ENCODE measurements at regions not wholly inside any gene's neighbourhood (a gene's known extent, or its start where the extent isn't known, plus 50 kb on each side); places are given as distances from the start of the nearest gene placed in this dataset.
A peak's percentile ranks its signal among the peaks of the same experiment; 100 is the strongest.

GRCh38 chr2:176784633-176785200 is 427.9 kb upstream of the HNRNPA3 start:
- Histone ChIP-seq H3K4me1 (peaks cover 0 to 8% of the 10 kb centered on the region in 2 donors), H3K27me3 (no peaks in the 10 kb centered on the region), H3K9me3 (no peaks in the 10 kb centered on the region), H3K4me3 (no peak overlapping the region), H3K36me3 (no peaks in the 10 kb centered on the region), H3K27ac (no peak overlapping the region)
- no peak for TF ChIP-seq POLR2A (IDR thresholded peaks at IDR 0.05)
- no peak for TF ChIP-seq CTCF (IDR thresholded peaks at IDR 0.05 in 4 of 5, conservative IDR thresholded peaks at IDR 0.05 in 1 of 5)
- DNase-seq: no peak
- peak in 1 of 2 donors; percentile 93 for ATAC-seq
- intact Hi-C loops (cut with DNase I; ENCODE audit: low total_unique reads) (no loop called here), in situ Hi-C loops (cut with MboI; ENCODE audit: low sequenced_read_pairs in 4 of 4) (no loop called here)

GRCh38 chr2:176789751-176790150 is 422.8 kb upstream of the HNRNPA3 start:
- ATAC-seq: no peak
- intact Hi-C loops (cut with DNase I; ENCODE audit: low total_unique reads): no loop called here
- in situ Hi-C loops (cut with MboI; ENCODE audit: low sequenced_read_pairs in 4 of 4): no loop called here

DNA sequence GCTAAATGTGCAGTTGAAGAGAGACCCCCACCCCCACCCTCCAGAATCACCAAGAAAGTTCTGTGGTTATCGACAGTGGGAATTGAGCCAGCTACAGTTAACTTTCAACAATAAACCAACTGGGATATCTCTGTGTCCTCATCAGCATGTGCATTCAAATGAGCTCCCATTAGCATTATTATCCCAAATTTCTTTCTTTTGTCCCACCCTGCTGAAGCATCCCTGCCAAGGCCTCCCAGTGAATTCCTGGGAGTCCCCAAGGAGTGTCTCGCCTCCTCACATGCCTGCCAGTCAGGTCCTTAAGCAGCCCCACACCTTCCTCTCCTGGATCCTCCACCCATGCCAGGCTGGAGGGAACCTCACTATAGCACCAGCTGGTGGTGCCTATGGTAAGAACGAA is 422.1 kb upstream of the HNRNPA3 start:
- Histone ChIP-seq H3K4me1 (peaks cover 0 to 5% of the 10 kb centered on the region in 2 donors), H3K27me3 (no peaks in the 10 kb centered on the region), H3K36me3 (no peaks in the 10 kb centered on the region), H3K4me3 (no peak overlapping the region), H3K9me3 (no peaks in the 10 kb centered on the region), H3K27ac (no peak overlapping the region)
- no peak for DNase-seq
- no peak for TF ChIP-seq CTCF (IDR thresholded peaks at IDR 0.05 in 4 of 5, conservative IDR thresholded peaks at IDR 0.05 in 1 of 5)
- no peak for TF ChIP-seq POLR2A (IDR thresholded peaks at IDR 0.05)
- ATAC-seq: no peak
- intact Hi-C loops (cut with DNase I; ENCODE audit: low total_unique reads) (no loop called here), in situ Hi-C loops (cut with MboI; ENCODE audit: low sequenced_read_pairs in 4 of 4) (no loop called here)

More at GRCh38 chr2:176789751-176790150, 422.8 kb upstream of the HNRNPA3 start:
- DNase-seq: no peak
- no peak overlapping the region for H3K27ac ChIP-seq
- H3K36me3 ChIP-seq: no peaks in the 10 kb centered on the region
- peaks cover 0 to 11% of the 10 kb centered on the region in 2 donors for H3K4me1 ChIP-seq
- TF ChIP-seq CTCF (IDR thresholded peaks at IDR 0.05 in 4 of 5, conservative IDR thresholded peaks at IDR 0.05 in 1 of 5): no peak
- no peak for TF ChIP-seq POLR2A (IDR thresholded peaks at IDR 0.05)
- H3K9me3 ChIP-seq: no peaks in the 10 kb centered on the region
- H3K4me3 ChIP-seq: no peak overlapping the region
- no peaks in the 10 kb centered on the region for H3K27me3 ChIP-seq

GRCh38 chr2:176793792-176794191 is 418.8 kb upstream of the HNRNPA3 start:
- DNase-seq (no peak), ATAC-seq (no peak)
- Histone ChIP-seq H3K4me3 (no peak overlapping the region), H3K27me3 (no peaks in the 10 kb centered on the region), H3K9me3 (no peaks in the 10 kb centered on the region), H3K27ac (no peak overlapping the region), H3K4me1 (peaks cover 0 to 5% of the 10 kb centered on the region in 2 donors), H3K36me3 (no peaks in the 10 kb centered on the region)
- intact Hi-C loops (cut with DNase I; ENCODE audit: low total_unique reads): no loop called here
- TF ChIP-seq POLR2A (IDR thresholded peaks at IDR 0.05) (no peak), CTCF (IDR thresholded peaks at IDR 0.05 in 4 of 5, conservative IDR thresholded peaks at IDR 0.05 in 1 of 5) (no peak)
- in situ Hi-C loops (cut with MboI; ENCODE audit: low sequenced_read_pairs in 4 of 4): no loop called here

DNA sequence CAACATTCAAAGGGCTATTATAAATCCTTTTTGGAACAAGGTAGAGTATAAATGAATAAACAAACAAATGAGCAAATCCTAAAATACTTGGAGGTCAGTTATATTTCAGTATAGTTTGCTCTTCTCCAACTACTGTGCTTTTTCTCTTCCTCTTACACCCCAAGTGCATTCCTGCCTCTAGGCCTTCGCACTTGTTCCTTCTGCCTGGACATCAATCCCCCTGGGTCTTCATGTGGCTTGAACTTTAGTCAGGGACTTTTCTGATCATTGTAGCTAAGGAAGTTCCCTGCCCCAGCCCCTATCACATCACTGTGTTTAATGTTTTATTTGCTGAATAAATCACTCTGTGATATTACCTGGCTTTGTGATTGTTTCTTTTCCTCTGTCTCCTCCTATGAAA is 418.2 kb upstream of the HNRNPA3 start:
- peaks cover 0 to 5% of the 10 kb centered on the region in 2 donors for H3K4me1 ChIP-seq
- TF ChIP-seq CTCF (IDR thresholded peaks at IDR 0.05 in 4 of 5, conservative IDR thresholded peaks at IDR 0.05 in 1 of 5) (no peak), POLR2A (IDR thresholded peaks at IDR 0.05) (no peak)
- H3K4me3 ChIP-seq: no peak overlapping the region
- H3K27ac ChIP-seq: no peak overlapping the region
- ATAC-seq (no peak), DNase-seq (no peak)
- intact Hi-C loops (cut with DNase I; ENCODE audit: low total_unique reads) (no loop called here), in situ Hi-C loops (cut with MboI; ENCODE audit: low sequenced_read_pairs in 4 of 4) (no loop called here)
- no peaks in the 10 kb centered on the region for H3K27me3 ChIP-seq
- no peaks in the 10 kb centered on the region for H3K36me3 ChIP-seq
- no peaks in the 10 kb centered on the region for H3K9me3 ChIP-seq
